ENCODE measurements at regions not wholly inside any gene's neighbourhood (a gene's known extent, or its start where the extent isn't known, plus 50 kb on each side); places are given as distances from the start of the nearest gene placed in this dataset.

- H3K9me3 Mint-ChIP-seq, result peaks cover 10% of the 10 kb centered on the region
- no peaks in the 10 kb centered on the region for H3K36me3 Mint-ChIP-seq (ENCODE audit: low read depth)
- intact Hi-C loops (cut with micrococcal nuclease), result loop anchor here (5.0 kb wide), 1 partner anchor 112 kb away; the partner anchor contains the start of gene SPATA13
- peaks cover 12% of the 10 kb centered on the region for H3K27me3 Mint-ChIP-seq (ENCODE audit: low read depth)
- no peak overlapping the region for H3K27ac Mint-ChIP-seq
- H3K4me3 Mint-ChIP-seq (ENCODE audit: low read depth), result no peak overlapping the region
- DNase-seq (ENCODE audit: low spot score), result no peak
- H3K4me1 Mint-ChIP-seq (ENCODE audit: low read depth), result peaks cover 18% of the 10 kb centered on the region
Measured at GRCh38 chr13:24050292-24050711, 110.2 kb upstream of the SPATA13 start.

- DNase-seq (ENCODE audit: low spot score), result no peak
- Mint-ChIP-seq H3K27ac (no peak overlapping the region), H3K9me3 (peaks cover 10% of the 10 kb centered on the region), H3K4me3 (ENCODE audit: low read depth) (no peak overlapping the region), H3K4me1 (ENCODE audit: low read depth) (peaks cover 17% of the 10 kb centered on the region), H3K36me3 (ENCODE audit: low read depth) (no peaks in the 10 kb centered on the region), H3K27me3 (ENCODE audit: low read depth) (peaks cover 12% of the 10 kb centered on the region)
- intact Hi-C loops (cut with micrococcal nuclease), result loop anchor here (5.0 kb wide), 1 partner anchor 111 kb away; the partner anchor contains the start of gene SPATA13
Measured at GRCh38 chr13:24050796-24051715, 109.5 kb upstream of the SPATA13 start.

GRCh38 chr13:24052547-24053518 is 107.7 kb upstream of the SPATA13 start:
- H3K4me1 Mint-ChIP-seq (ENCODE audit: low read depth), result peaks cover 17% of the 10 kb centered on the region
- H3K36me3 Mint-ChIP-seq (ENCODE audit: low read depth), result no peaks in the 10 kb centered on the region
- no peak overlapping the region for H3K4me3 Mint-ChIP-seq (ENCODE audit: low read depth)
- DNase-seq (ENCODE audit: low spot score), result no peak
- H3K27me3 Mint-ChIP-seq (ENCODE audit: low read depth), result peaks cover 15% of the 10 kb centered on the region
- intact Hi-C loops (cut with micrococcal nuclease), result loop anchor here (1.0 to 5.0 kb wide), 3 partner anchors 44 to 167 kb away; partner anchors contain the start of gene SPATA13
- no peaks in the 10 kb centered on the region for H3K9me3 Mint-ChIP-seq
- H3K27ac Mint-ChIP-seq, result no peak overlapping the region

GRCh38 chr13:24053519-24054251 is 106.8 kb upstream of the SPATA13 start:
- Mint-ChIP-seq H3K9me3 (no peaks in the 10 kb centered on the region), H3K4me3 (ENCODE audit: low read depth) (no peak overlapping the region), H3K27me3 (ENCODE audit: low read depth) (peaks cover 15% of the 10 kb centered on the region), H3K27ac (no peak overlapping the region), H3K36me3 (ENCODE audit: low read depth) (no peaks in the 10 kb centered on the region), H3K4me1 (ENCODE audit: low read depth) (peaks cover 17% of the 10 kb centered on the region)
- intact Hi-C loops (cut with micrococcal nuclease), result loop anchor here (1.0 to 5.0 kb wide), 3 partner anchors 43 to 167 kb away; partner anchors contain the start of gene SPATA13
- DNase-seq (ENCODE audit: low spot score), result peak; percentile 49

- DNase-seq (ENCODE audit: low spot score), result no peak
- no peak overlapping the region for H3K4me3 Mint-ChIP-seq (ENCODE audit: low read depth)
- intact Hi-C loops (cut with micrococcal nuclease), result no loop called here
- peaks cover 15% of the 10 kb centered on the region for H3K27me3 Mint-ChIP-seq (ENCODE audit: low read depth)
- H3K4me1 Mint-ChIP-seq (ENCODE audit: low read depth), result peaks cover 13% of the 10 kb centered on the region
- H3K9me3 Mint-ChIP-seq, result no peaks in the 10 kb centered on the region
- no peaks in the 10 kb centered on the region for H3K36me3 Mint-ChIP-seq (ENCODE audit: low read depth)
- no peak overlapping the region for H3K27ac Mint-ChIP-seq
Measured at GRCh38 chr13:24056616-24057137, 103.8 kb upstream of the SPATA13 start.

- Mint-ChIP-seq H3K4me3 (ENCODE audit: low read depth) (no peak overlapping the region), H3K36me3 (ENCODE audit: low read depth) (no peaks in the 10 kb centered on the region), H3K4me1 (ENCODE audit: low read depth) (peaks cover 14% of the 10 kb centered on the region), H3K27me3 (ENCODE audit: low read depth) (peaks cover 4% of the 10 kb centered on the region), H3K27ac (no peak overlapping the region), H3K9me3 (no peaks in the 10 kb centered on the region)
- intact Hi-C loops (cut with micrococcal nuclease), result no loop called here
- no peak for DNase-seq (ENCODE audit: low spot score)
Measured at GRCh38 chr13:24060993-24061392, 99.5 kb upstream of the SPATA13 start.

GRCh38 chr13:24063281-24063877 is 97.1 kb upstream of the SPATA13 start:
- Mint-ChIP-seq H3K27me3 (ENCODE audit: low read depth) (peaks cover 4% of the 10 kb centered on the region), H3K4me1 (ENCODE audit: low read depth) (peaks cover 14% of the 10 kb centered on the region), H3K27ac (no peak overlapping the region), H3K9me3 (no peaks in the 10 kb centered on the region), H3K4me3 (ENCODE audit: low read depth) (no peak overlapping the region), H3K36me3 (ENCODE audit: low read depth) (no peaks in the 10 kb centered on the region)
- DNase-seq (ENCODE audit: low spot score), result no peak
- intact Hi-C loops (cut with micrococcal nuclease), result no loop called here

GRCh38 chr13:24064371-24064770 is 96.1 kb upstream of the SPATA13 start:
- no peak overlapping the region for H3K27ac Mint-ChIP-seq

GRCh38 chr13:24065176-24065575 is 95.3 kb upstream of the SPATA13 start:
- intact Hi-C loops (cut with micrococcal nuclease), result no loop called here
- DNase-seq (ENCODE audit: low spot score), result no peak
- H3K9me3 Mint-ChIP-seq, result no peaks in the 10 kb centered on the region
- H3K4me1 Mint-ChIP-seq (ENCODE audit: low read depth), result peaks cover 13% of the 10 kb centered on the region
- no peak overlapping the region for H3K27ac Mint-ChIP-seq
- no peaks in the 10 kb centered on the region for H3K36me3 Mint-ChIP-seq (ENCODE audit: low read depth)
- no peak overlapping the region for H3K4me3 Mint-ChIP-seq (ENCODE audit: low read depth)
- peaks cover 14% of the 10 kb centered on the region for H3K27me3 Mint-ChIP-seq (ENCODE audit: low read depth)

More at GRCh38 chr13:24064371-24064770, 96.1 kb upstream of the SPATA13 start:
- H3K27me3 Mint-ChIP-seq (ENCODE audit: low read depth), result peaks cover 11% of the 10 kb centered on the region
- no peaks in the 10 kb centered on the region for H3K36me3 Mint-ChIP-seq (ENCODE audit: low read depth)
- peaks cover 13% of the 10 kb centered on the region for H3K4me1 Mint-ChIP-seq (ENCODE audit: low read depth)
- intact Hi-C loops (cut with micrococcal nuclease), result no loop called here
- no peaks in the 10 kb centered on the region for H3K9me3 Mint-ChIP-seq
- no peak overlapping the region for H3K4me3 Mint-ChIP-seq (ENCODE audit: low read depth)
- DNase-seq (ENCODE audit: low spot score), result no peak

GRCh38 chr13:24066405-24067295 is 93.9 kb upstream of the SPATA13 start:
- no peaks in the 10 kb centered on the region for H3K9me3 Mint-ChIP-seq

GRCh38 chr13:24068472-24068871 is 92.0 kb upstream of the SPATA13 start:
- H3K9me3 Mint-ChIP-seq, result no peaks in the 10 kb centered on the region
- H3K27ac Mint-ChIP-seq, result no peak overlapping the region
- intact Hi-C loops (cut with micrococcal nuclease), result no loop called here
- no peak for DNase-seq (ENCODE audit: low spot score)
- no peaks in the 10 kb centered on the region for H3K36me3 Mint-ChIP-seq (ENCODE audit: low read depth)
- H3K4me3 Mint-ChIP-seq (ENCODE audit: low read depth), result no peak overlapping the region
- peaks cover 9% of the 10 kb centered on the region for H3K4me1 Mint-ChIP-seq (ENCODE audit: low read depth)
- H3K27me3 Mint-ChIP-seq (ENCODE audit: low read depth), result peaks cover 20% of the 10 kb centered on the region

More at GRCh38 chr13:24066405-24067295, 93.9 kb upstream of the SPATA13 start:
- H3K4me3 Mint-ChIP-seq (ENCODE audit: low read depth), result no peak overlapping the region
- no peaks in the 10 kb centered on the region for H3K36me3 Mint-ChIP-seq (ENCODE audit: low read depth)
- H3K27me3 Mint-ChIP-seq (ENCODE audit: low read depth), result peaks cover 17% of the 10 kb centered on the region
- peaks cover 13% of the 10 kb centered on the region for H3K4me1 Mint-ChIP-seq (ENCODE audit: low read depth)
- no peak for DNase-seq (ENCODE audit: low spot score)
- intact Hi-C loops (cut with micrococcal nuclease), result no loop called here
- H3K27ac Mint-ChIP-seq, result no peak overlapping the region

Measured in activated T-helper 2 cell treated with anti-CD3 and anti-CD28 coated beads, Interferon-gamma antibody, Interleukin-2, Interleukin-4, amounts not matched to agents 10 μg/mL and 5 μg/mL and 100 μg/mL, durations not matched to agents 14 hours and 24 hours and 36 hours (primary cell).